ENCODE measurements at regions not wholly inside any gene's neighbourhood (a gene's known extent, or its start where the extent isn't known, plus 50 kb on each side); places are given as distances from the start of the nearest gene placed in this dataset.

GRCh38 chr11:91825777-91826176, 398.8 kb upstream of the FAT3 start:
- TF ChIP-seq CTCF (IDR thresholded peaks at IDR 0.05; ENCODE audit: insufficient read depth, low read length) (no peak), POLR2AphosphoS5 (IDR thresholded peaks at IDR 0.05; ENCODE audit: low read depth) (no peak), SPI1 (IDR thresholded peaks at IDR 0.05; ENCODE audit: borderline replicate concordance, low read depth) (no peak)
